GM23248 (cell line): ENCODE measurements at regions not wholly inside any gene's neighbourhood (a gene's known extent, or its start where the extent isn't known, plus 50 kb on each side); places are given as distances from the start of the nearest gene placed in this dataset.

Experiments used
- EZH2 ChIP-seq: fragments of 200-600 bp; sonication (generic); IDR thresholded peaks from 2 replicates; pipeline ENCODE4 v1.6.1; 2018; ENCODE audit warnings: antibody characterized with exemption, mild to moderate bottlenecking; ENCODE audit not compliant: insufficient read depth, poor library complexity, severe bottlenecking
- EZH2phosphoT487 ChIP-seq: fragments of 200-600 bp; sonication (generic); IDR thresholded peaks from 2 replicates; pipeline ENCODE4 v1.6.1; 2018; ENCODE audit warnings: antibody characterized with exemption, moderate library complexity, mild to moderate bottlenecking, low read depth; ENCODE audit not compliant: insufficient read depth

DNA sequence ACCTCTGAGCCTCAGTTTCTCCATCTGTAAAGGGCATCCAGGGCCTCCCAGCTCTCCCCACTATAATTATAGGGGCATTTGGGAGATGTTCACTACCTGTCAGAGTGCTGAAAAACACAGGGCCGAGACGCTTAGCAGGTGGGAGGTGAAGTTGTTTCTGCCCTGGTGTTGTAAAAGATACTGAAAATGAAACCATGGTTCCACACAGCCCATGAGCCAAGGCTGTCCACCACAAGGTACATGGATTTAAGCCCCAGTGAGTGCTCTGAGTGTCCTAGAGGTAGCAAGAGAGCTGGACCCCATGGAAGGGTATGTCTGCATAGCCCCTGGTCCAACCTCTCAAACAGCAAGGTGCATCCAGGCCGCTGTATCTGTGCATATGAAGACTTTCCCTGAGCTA is 137.5 kb downstream of the C5orf15 start:
- TF ChIP-seq EZH2 (no peak), EZH2phosphoT487 (no peak)
